ENCODE measurements at regions not wholly inside any gene's neighbourhood (a gene's known extent, or its start where the extent isn't known, plus 50 kb on each side); places are given as distances from the start of the nearest gene placed in this dataset.
"Not testable (repeated sequence)": the region's sequence is repeated elsewhere in the genome, so short reads cannot be mapped to it uniquely, and the experiment has no call there.

DNA sequence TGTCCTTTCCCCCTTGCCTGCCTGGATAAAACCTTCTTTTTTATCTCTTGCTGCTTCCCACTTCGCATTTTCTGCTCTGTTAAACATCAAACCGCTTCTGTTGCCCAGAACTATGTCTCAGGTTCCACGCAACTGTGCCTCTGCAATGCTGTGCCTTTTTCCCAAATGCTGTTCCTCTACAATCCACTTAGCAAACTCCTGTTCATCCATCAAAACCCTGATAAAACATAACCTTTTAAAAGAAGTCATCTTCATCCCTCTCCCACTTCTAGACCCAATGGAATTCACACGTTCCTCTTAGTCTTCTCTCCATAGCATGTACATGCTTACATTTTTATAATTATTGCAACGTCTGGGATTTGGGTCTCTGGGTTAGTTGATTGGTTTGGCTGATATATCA lies 111.9 kb upstream of the RRN3 start:
- not testable (repeated sequence) for H4K20me1 ChIP-seq (ENCODE audit: control insufficient read depth, insufficient read depth, insufficient read length); H3K4me2 ChIP-seq (ENCODE audit: insufficient read depth, insufficient read length, low read length); H3K4ac ChIP-seq (ENCODE audit: low read depth, low read length); H3K23me2 ChIP-seq (ENCODE audit: insufficient read length, low read depth, low read length, poor library complexity, severe bottlenecking); H3K4me1 Mint-ChIP-seq; H3K27ac ChIP-seq (ENCODE audit: insufficient read length, low read depth, low read length); H4K91ac ChIP-seq (ENCODE audit: insufficient read length, low read depth, low read length); H3K9ac ChIP-seq (ENCODE audit: extremely low read depth, insufficient read length, low read length); H3K4me1 ChIP-seq (ENCODE audit: insufficient read depth, low read length); H3K79me2 ChIP-seq (ENCODE audit: insufficient read depth, low read length); H2BK15ac ChIP-seq (ENCODE audit: low read depth, low read length); H2BK12ac ChIP-seq (ENCODE audit: insufficient read length, low read depth, low read length); H3K27ac Mint-ChIP-seq; H3K27me3 Mint-ChIP-seq (ENCODE audit: low read depth); H2BK120ac ChIP-seq (ENCODE audit: low read depth, low read length, poor library complexity, severe bottlenecking); H4K8ac ChIP-seq (replicated peaks; ENCODE audit: insufficient read length, low read depth, low read length); H3K9me3 Mint-ChIP-seq; H3K27me3 ChIP-seq (ENCODE audit: insufficient read depth, low read length); H2BK20ac ChIP-seq (ENCODE audit: low read depth, low read length, poor library complexity, severe bottlenecking); H2AFZ ChIP-seq (ENCODE audit: low read length); H3K79me1 ChIP-seq (ENCODE audit: insufficient read depth, low read depth, low read length, poor library complexity, severe bottlenecking); H3K23ac ChIP-seq (ENCODE audit: insufficient read length, low read depth, low read length); H2BK5ac ChIP-seq (ENCODE audit: insufficient read length, low read length); H4K5ac ChIP-seq (ENCODE audit: insufficient read length, low read depth, low read length); H3K56ac ChIP-seq (ENCODE audit: insufficient read length, low read depth, low read length); H2AK5ac ChIP-seq (ENCODE audit: insufficient read length, low read length); H3K9me3 ChIP-seq (ENCODE audit: control insufficient read depth, low read depth, low read length); H3K4me3 Mint-ChIP-seq; H3K14ac ChIP-seq (ENCODE audit: insufficient read depth, low read length); DNase-seq; H3K18ac ChIP-seq (ENCODE audit: insufficient read length, low read depth, low read length); H3K36me3 Mint-ChIP-seq (ENCODE audit: insufficient read depth in 1 of 3, low read depth in 3 of 3); H3T11ph ChIP-seq (ENCODE audit: low read length)
- WGBS (ENCODE audit: extremely low coverage, insufficient read length, low lambda C conversion rate), result no CpG with 5 or more reads among the region's 5 CpGs

DNA sequence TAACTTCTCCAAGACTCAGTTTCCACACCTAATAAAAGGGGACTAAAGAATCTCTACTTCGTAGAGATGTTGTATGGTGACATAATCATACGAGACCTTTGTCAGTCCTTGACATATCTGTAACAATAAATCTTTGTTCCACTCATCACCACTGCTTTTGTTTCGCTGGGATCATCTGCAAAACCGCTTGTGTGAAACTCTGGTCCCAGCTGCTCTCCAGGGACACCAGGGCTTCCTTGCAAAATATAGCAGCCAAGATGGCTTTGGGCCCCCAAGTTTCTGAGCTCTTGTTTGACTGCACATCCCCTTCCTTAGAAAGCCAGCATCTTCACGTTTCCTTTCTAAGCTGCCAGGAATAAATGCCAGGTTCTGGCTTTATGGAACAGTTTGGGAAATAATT lies 110.5 kb upstream of the RRN3 start:
- not testable (repeated sequence) for H3K4me3 Mint-ChIP-seq; DNase-seq; H3K79me1 ChIP-seq (ENCODE audit: insufficient read depth, low read depth, low read length, poor library complexity, severe bottlenecking); H3K4me2 ChIP-seq (ENCODE audit: insufficient read depth, insufficient read length, low read length); H3K4ac ChIP-seq (ENCODE audit: low read depth, low read length); H3K4me1 ChIP-seq (ENCODE audit: insufficient read depth, low read length); H4K5ac ChIP-seq (ENCODE audit: insufficient read length, low read depth, low read length); H2AK5ac ChIP-seq (ENCODE audit: insufficient read length, low read length); H3T11ph ChIP-seq (ENCODE audit: low read length); H3K79me2 ChIP-seq (ENCODE audit: insufficient read depth, low read length); H2BK120ac ChIP-seq (ENCODE audit: low read depth, low read length, poor library complexity, severe bottlenecking); H2BK5ac ChIP-seq (ENCODE audit: insufficient read length, low read length); H3K9me3 ChIP-seq (ENCODE audit: control insufficient read depth, low read depth, low read length); H3K9ac ChIP-seq (ENCODE audit: extremely low read depth, insufficient read length, low read length); H2BK15ac ChIP-seq (ENCODE audit: low read depth, low read length); H2BK20ac ChIP-seq (ENCODE audit: low read depth, low read length, poor library complexity, severe bottlenecking); H2AFZ ChIP-seq (ENCODE audit: low read length); H3K18ac ChIP-seq (ENCODE audit: insufficient read length, low read depth, low read length); H3K56ac ChIP-seq (ENCODE audit: insufficient read length, low read depth, low read length); H4K91ac ChIP-seq (ENCODE audit: insufficient read length, low read depth, low read length); H3K27ac Mint-ChIP-seq; H4K20me1 ChIP-seq (ENCODE audit: control insufficient read depth, insufficient read depth, insufficient read length); H3K23me2 ChIP-seq (ENCODE audit: insufficient read length, low read depth, low read length, poor library complexity, severe bottlenecking); H3K9me3 Mint-ChIP-seq; H3K27me3 ChIP-seq (ENCODE audit: insufficient read depth, low read length); H4K8ac ChIP-seq (replicated peaks; ENCODE audit: insufficient read length, low read depth, low read length); H3K14ac ChIP-seq (ENCODE audit: insufficient read depth, low read length); H3K27ac ChIP-seq (ENCODE audit: insufficient read length, low read depth, low read length); H3K27me3 Mint-ChIP-seq (ENCODE audit: low read depth); H3K4me1 Mint-ChIP-seq; H3K23ac ChIP-seq (ENCODE audit: insufficient read length, low read depth, low read length); H2BK12ac ChIP-seq (ENCODE audit: insufficient read length, low read depth, low read length); H3K36me3 Mint-ChIP-seq (ENCODE audit: insufficient read depth in 1 of 3, low read depth in 3 of 3)
- WGBS (ENCODE audit: extremely low coverage, insufficient read length, low lambda C conversion rate), result no CpG with 5 or more reads among the region's 5 CpGs

DNA sequence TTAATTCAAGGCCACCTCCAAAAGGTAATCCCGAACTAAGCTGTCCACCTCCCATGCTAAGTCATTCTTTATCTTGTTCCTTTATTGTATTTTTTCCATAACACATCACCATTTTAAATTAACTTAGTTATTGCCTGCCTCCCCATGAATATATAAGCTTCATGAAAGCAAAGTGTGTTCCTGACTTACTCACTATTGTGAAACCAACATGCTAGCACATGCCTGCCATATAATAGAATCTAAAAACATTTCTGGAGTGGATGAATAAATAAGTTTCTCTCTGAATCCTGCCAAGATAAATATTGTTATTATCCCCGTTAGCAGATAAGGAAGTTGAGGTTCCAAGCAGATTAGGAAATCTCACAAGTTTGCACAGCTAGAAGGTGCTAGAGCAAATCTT lies 98.7 kb upstream of the RRN3 start:
- not testable (repeated sequence) for H3K27me3 ChIP-seq (ENCODE audit: insufficient read depth, low read length); H3K79me2 ChIP-seq (ENCODE audit: insufficient read depth, low read length); H2BK15ac ChIP-seq (ENCODE audit: low read depth, low read length); H3K9ac ChIP-seq (ENCODE audit: extremely low read depth, insufficient read length, low read length); H4K91ac ChIP-seq (ENCODE audit: insufficient read length, low read depth, low read length); H3K4ac ChIP-seq (ENCODE audit: low read depth, low read length); H3K27ac ChIP-seq (ENCODE audit: insufficient read length, low read depth, low read length); H4K20me1 ChIP-seq (ENCODE audit: control insufficient read depth, insufficient read depth, insufficient read length); H2BK20ac ChIP-seq (ENCODE audit: low read depth, low read length, poor library complexity, severe bottlenecking); H4K5ac ChIP-seq (ENCODE audit: insufficient read length, low read depth, low read length); H3K27me3 Mint-ChIP-seq (ENCODE audit: low read depth); DNase-seq; H4K8ac ChIP-seq (replicated peaks; ENCODE audit: insufficient read length, low read depth, low read length); H3K4me1 Mint-ChIP-seq; H3K4me3 Mint-ChIP-seq; H3K14ac ChIP-seq (ENCODE audit: insufficient read depth, low read length); H2BK5ac ChIP-seq (ENCODE audit: insufficient read length, low read length); H3T11ph ChIP-seq (ENCODE audit: low read length); H3K18ac ChIP-seq (ENCODE audit: insufficient read length, low read depth, low read length); H3K36me3 Mint-ChIP-seq (ENCODE audit: insufficient read depth in 1 of 3, low read depth in 3 of 3); H3K4me1 ChIP-seq (ENCODE audit: insufficient read depth, low read length); H3K9me3 Mint-ChIP-seq; H3K56ac ChIP-seq (ENCODE audit: insufficient read length, low read depth, low read length); H3K27ac Mint-ChIP-seq; H3K23me2 ChIP-seq (ENCODE audit: insufficient read length, low read depth, low read length, poor library complexity, severe bottlenecking); H2BK120ac ChIP-seq (ENCODE audit: low read depth, low read length, poor library complexity, severe bottlenecking); H2BK12ac ChIP-seq (ENCODE audit: insufficient read length, low read depth, low read length); H3K4me2 ChIP-seq (ENCODE audit: insufficient read depth, insufficient read length, low read length); H3K23ac ChIP-seq (ENCODE audit: insufficient read length, low read depth, low read length); H2AK5ac ChIP-seq (ENCODE audit: insufficient read length, low read length); H3K9me3 ChIP-seq (ENCODE audit: control insufficient read depth, low read depth, low read length); H2AFZ ChIP-seq (ENCODE audit: low read length); H3K79me1 ChIP-seq (ENCODE audit: insufficient read depth, low read depth, low read length, poor library complexity, severe bottlenecking)
- no CpG with 5 or more reads among the region's 2 CpGs for WGBS (ENCODE audit: extremely low coverage, insufficient read length, low lambda C conversion rate)
